Esophagus muscularis mucosa (tissue), 4 donors: ENCODE measurements at regions not wholly inside any gene's neighbourhood (a gene's known extent, or its start where the extent isn't known, plus 50 kb on each side); places are given as distances from the start of the nearest gene placed in this dataset.

Source experiments
- EP300 ChIP-seq: sonication (generic); formaldehyde crosslinking; IDR thresholded peaks from one replicate; pipeline ENCODE4 v1.6.1; 2017; ENCODE audit warnings: antibody characterized with exemption
- POLR2AphosphoS5 ChIP-seq, 2 donors: sonication (generic); formaldehyde crosslinking; IDR thresholded peaks; one replicate each; pipeline ENCODE4 v1.6.1; 2017; ENCODE audit warnings: antibody characterized with exemption in 2 of 2
- TF ChIP-seq, protein P1 (sequence below), 3 experiments: fragments of 200-600 bp in 2 of 3; fragments of 450-650 bp in 1 of 3; sonication (generic) in 2 of 3; IDR thresholded peaks; one replicate each; pipeline ENCODE4 v1.5.1; 2017 to 2019; ENCODE audit warnings: antibody characterized with exemption in 3 of 3, mild to moderate bottlenecking in 2 of 3, moderate library complexity in 1 of 3

DNA sequence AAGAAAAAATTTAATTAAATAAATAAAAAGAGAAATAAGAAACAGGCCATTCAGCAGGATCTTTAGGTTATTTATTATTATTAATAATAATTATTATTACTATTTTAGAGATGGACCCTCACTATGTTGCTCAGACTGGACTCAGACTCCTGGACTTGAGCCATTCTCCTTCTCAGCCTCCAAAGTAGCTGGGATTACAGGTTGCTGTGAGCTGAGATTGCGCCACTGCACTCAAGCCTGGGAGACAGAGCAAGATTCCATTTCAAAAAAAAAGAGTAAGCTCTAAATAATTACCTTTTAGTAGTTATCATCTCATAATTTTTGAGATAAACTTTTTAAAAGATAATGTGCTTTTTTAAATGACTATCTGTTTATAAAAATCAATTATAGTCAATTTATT is 1102.8 kb upstream of the GJE1 start:
- TF ChIP-seq, protein P1, sequence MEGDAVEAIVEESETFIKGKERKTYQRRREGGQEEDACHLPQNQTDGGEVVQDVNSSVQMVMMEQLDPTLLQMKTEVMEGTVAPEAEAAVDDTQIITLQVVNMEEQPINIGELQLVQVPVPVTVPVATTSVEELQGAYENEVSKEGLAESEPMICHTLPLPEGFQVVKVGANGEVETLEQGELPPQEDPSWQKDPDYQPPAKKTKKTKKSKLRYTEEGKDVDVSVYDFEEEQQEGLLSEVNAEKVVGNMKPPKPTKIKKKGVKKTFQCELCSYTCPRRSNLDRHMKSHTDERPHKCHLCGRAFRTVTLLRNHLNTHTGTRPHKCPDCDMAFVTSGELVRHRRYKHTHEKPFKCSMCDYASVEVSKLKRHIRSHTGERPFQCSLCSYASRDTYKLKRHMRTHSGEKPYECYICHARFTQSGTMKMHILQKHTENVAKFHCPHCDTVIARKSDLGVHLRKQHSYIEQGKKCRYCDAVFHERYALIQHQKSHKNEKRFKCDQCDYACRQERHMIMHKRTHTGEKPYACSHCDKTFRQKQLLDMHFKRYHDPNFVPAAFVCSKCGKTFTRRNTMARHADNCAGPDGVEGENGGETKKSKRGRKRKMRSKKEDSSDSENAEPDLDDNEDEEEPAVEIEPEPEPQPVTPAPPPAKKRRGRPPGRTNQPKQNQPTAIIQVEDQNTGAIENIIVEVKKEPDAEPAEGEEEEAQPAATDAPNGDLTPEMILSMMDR (IDR thresholded peaks at IDR 0.05), result no peak
- TF ChIP-seq EP300 (no peak), POLR2AphosphoS5 (IDR thresholded peaks at IDR 0.05) (no peak)
